ENCODE measurements at regions not wholly inside any gene's neighbourhood (a gene's known extent, or its start where the extent isn't known, plus 50 kb on each side); places are given as distances from the start of the nearest gene placed in this dataset.

DNA sequence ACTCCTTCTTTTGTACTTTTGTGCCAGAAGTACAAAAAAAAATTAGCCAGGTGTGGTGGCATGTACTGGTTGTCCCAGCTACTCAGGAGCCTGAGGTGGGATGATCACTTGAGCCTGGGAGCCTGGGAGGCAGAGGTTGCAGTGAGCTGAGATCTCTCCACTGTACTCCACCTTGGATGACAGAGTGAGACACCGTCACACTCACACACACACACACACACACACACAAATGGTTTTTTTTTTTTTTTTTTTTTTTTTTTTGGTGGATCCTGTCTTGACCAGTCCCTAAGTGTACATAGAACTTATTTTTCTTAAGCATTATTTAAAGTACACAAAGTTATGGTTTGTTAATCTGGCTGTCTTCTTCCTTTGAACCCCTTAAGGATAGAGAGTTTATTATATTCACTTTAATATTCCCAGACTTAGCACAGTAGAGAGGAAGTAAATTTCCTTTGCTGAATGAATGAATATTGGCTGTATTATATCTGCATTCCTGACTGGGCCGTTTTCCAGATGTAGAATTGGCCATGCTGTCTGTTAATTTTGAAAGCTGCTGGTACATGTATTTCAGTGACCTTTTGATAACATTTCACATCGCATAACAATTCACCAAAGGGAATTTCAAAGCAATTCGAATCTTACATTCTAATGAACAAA, 429.0 kb upstream of the ZNF608 start:
- TF ChIP-seq, protein P1, sequence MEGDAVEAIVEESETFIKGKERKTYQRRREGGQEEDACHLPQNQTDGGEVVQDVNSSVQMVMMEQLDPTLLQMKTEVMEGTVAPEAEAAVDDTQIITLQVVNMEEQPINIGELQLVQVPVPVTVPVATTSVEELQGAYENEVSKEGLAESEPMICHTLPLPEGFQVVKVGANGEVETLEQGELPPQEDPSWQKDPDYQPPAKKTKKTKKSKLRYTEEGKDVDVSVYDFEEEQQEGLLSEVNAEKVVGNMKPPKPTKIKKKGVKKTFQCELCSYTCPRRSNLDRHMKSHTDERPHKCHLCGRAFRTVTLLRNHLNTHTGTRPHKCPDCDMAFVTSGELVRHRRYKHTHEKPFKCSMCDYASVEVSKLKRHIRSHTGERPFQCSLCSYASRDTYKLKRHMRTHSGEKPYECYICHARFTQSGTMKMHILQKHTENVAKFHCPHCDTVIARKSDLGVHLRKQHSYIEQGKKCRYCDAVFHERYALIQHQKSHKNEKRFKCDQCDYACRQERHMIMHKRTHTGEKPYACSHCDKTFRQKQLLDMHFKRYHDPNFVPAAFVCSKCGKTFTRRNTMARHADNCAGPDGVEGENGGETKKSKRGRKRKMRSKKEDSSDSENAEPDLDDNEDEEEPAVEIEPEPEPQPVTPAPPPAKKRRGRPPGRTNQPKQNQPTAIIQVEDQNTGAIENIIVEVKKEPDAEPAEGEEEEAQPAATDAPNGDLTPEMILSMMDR (IDR thresholded peaks at IDR 0.05): no peak
- no peak for TF ChIP-seq POLR2A (IDR thresholded peaks at IDR 0.05)
